DMS 273 treated with DMSO at 0.1 percent for 48 hours (cell line): ENCODE measurements at regions not wholly inside any gene's neighbourhood (a gene's known extent, or its start where the extent isn't known, plus 50 kb on each side); places are given as distances from the start of the nearest gene placed in this dataset.
"Not testable (repeated sequence)": the region's sequence is repeated elsewhere in the genome, so short reads cannot be mapped to it uniquely, and the experiment has no call there.

Experiments
- DNase-seq: peaks from one replicate; lab custom pipeline; 2025; lab: John Stamatoyannopoulos, UW

DNA sequence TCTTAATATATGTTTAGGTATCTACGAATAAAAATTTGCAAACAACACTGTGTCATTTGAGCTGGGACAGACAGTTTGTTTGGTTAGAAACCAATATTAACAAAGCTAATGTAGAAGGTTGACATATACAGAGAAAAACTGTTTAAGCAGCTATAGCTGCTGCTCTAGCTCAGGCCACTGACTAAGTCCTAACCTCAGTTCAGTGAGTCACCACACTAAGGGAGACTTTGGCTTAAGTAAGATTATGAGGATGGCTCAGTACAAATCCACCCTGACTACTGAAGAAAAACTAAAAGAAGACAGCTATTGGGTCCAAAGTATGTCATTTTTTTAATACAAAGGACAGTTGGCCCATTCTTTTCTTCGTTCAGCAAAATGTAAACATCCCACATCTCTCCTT, 717.3 kb upstream of the ACTRT1 start:
- DNase-seq: no peak

DNA sequence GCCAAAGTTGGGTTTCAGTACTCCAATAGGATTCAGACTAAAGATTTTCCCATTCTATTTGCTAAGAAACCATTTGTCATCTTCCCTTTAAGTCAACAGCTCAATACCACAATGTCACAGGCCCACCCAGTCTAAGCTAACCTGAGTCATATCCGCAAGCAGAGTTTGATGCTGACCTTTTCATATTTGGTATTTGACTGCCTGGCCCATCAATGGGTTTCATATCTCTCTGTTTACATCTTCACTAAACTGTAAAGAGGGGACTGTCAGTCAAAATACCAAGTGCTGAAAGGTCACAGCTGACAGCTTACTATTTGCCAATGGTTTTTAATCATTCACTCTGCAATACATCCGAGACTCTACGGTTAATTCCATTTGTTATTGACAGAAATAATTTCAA, 707.5 kb upstream of the ACTRT1 start:
- DNase-seq: no peak

DNA sequence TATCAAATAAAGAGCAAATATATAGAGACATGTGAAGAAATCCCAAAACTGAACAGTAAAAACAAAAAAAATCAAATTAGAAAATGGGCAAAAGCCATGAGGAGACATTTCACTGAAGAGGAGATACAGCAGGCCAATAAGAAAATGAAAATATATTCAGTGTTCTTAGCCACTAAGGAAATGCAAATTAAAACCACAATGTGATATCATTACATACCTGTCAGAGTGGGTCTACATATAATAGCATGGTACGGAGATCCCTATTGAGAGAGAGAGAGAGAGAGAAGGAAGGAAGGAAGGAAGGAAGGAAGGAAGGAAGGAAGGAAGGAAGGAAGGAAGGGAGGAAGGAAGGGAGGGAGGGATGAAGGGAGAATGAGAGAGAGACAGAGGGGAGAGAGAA, 707.0 kb upstream of the ACTRT1 start:
- no peak for DNase-seq

DNA sequence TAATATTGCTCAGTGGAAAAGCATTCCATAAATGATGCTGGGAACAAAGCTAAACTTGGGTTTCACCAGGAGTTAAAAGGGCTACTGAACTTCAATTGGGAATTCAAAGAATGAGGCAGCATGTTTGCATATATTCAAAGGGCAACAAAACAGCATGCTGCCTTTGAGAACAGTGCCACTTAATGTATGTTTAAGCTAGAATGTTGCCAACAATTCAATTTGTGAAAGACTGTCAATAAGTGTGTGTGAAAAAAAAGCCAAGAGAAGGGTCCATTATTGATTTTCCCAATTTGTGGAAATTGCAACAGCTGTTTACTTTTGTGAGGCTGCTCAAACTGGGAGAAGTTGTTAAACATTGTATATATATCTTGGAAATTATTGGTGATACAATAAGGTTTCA, 701.9 kb upstream of the ACTRT1 start:
- no peak for DNase-seq

DNA sequence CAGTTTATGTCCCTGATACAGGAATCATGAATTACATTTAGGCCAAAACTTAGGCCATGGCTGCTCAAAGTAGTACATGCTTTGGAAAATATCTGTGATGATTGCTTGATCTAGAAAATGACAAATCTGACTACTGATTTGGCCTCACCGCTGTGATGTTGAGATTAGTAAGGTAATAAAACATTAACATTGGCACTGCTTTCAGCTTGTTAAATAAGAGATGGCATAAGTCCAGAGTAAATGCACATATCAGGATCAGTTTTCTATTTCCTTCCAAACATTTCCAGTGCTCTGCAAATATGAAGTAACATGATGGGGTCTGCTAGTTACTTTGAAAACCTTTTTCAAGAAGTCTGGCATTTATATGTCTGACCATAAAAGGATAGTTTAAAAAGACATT, 687.3 kb upstream of the ACTRT1 start:
- no peak for DNase-seq

DNA sequence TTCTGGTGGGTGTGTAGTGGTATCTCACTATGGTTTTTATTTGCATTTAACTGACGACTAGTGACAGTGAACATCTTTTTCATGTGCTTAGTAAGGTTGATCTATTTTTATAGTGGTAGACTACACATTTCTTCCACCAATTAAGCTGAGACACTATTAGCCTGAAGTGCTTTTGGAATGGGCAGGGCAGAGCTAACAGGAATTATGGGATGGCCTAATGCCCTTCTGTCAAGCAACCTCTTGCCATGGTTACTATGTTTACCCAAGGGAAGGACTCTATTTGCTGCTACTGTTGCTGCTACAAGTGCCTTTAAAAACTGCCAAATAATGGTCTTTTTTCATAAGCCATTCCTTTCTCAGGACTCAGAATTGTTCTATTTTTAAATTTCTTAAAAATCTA, 676.7 kb upstream of the ACTRT1 start:
- DNase-seq: no peak

DNA sequence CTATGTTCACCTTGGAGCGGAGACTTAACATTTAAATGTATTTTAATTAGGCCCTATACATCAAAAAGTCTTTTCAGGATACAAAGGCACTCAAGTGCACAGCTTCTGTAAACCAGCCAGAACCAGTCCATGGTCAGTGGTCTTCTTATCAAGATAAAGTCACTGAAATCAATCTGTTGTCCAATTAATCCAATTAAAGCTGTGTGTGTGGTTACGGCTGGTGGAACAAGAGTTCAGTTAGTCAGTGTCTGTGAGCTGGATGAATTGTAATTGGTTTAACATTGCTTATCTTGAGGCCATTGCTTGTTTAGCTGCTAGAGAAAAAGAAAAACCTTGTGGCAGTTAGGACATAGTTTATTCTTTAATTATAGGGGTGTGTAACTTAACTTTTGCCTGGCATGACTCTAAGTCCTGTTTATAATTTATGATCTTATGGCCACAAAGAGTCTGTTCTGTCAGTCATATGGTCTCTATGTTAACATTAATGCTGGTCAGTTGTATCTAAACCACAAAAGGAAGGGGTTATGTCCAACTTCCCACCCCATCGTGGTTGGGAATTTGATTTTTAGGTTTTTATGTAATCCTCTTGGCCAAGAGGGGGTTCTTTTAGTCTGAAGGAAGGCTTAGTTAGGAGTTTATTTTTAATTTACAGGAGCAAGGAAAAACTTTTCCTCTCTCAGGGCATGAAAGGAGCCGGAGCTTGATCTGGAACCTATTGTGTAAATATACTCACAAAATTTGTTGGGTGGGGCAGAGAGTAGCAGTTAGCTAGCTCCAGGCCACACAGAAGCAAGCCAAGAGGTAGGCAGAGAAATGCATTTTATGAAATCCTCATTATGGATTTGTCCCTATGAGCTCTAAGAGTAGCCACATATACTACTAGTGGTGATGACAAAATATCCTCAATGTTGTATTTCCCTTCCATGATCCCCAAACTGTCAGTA, 665.7 kb upstream of the ACTRT1 start:
- no peak for DNase-seq

DNA sequence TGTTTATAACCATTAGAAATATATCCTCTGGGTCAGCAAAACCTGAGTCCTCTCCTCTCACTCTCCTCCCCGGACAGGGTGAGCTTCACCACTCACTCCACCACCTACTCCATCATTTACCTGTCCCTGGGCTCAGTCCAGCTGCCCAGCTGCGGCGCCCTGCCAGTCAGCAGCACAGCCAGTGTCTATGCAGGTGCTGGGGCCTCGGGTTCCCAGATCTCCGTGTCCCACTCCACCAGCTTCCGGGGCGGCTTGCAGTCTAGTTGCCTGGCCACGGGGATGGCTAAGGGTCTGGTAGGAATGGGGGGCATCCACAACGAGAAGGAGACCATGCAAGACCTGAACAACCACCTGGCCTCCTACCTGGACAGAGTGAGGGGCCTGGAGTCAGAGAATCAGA, 662.2 kb upstream of the ACTRT1 start:
- DNase-seq: no peak

DNA sequence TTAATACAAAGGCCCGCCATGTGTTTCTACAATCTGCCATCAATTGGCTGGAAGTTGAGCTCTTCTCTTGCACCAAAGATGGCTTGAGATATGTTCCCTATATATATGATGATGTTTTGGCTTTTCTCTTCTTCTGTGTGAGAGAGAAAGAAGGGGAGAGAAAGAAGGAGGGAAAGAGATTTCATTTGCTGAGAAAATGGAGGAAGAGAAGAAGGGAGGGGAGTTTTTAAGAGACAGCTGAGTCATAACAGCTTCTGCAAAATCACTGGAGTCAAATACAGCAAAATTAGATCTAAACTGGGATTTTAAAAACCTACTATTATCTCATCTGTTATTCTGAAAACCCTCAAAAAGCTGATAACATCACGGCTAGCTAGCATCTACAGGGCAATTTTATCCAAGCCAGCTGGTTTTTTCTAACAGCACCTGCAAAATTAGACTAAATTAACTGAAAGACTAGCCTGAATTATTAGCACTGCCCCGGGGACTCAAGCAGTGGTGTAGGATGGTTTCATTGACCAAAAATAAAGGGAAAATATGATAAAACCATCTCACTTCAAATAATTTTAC, 647.6 kb upstream of the ACTRT1 start:
- no peak for DNase-seq

DNA sequence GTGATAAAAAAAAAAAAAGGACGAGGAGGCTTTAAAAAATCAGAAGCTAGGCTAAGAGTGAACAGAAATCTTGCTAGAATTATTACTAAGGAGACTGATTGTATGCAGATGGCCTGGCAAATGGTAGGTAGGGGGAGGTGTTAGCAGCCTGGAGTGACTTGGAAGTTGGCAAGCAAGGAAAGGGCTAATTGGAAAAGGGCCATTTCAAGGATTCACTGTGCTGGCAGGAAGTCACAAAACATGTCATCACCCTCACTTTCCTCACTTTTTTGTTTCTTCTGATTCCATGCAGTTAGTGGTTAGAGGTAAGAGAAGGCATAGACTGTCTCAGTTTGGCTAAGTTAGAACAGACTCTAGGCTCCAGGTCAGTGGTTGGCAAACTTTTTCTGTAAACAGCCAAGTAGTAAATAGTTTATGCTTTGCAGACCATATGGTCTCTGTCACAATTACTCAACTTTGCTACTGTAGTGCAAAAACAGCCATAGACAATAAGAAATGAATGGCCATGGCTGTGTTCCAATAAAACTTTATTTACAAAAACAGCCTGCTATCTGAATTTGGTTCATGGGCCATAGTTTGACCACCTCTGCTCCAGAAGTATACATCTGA, 646.5 kb upstream of the ACTRT1 start:
- peak; percentile 78 for DNase-seq

DNA sequence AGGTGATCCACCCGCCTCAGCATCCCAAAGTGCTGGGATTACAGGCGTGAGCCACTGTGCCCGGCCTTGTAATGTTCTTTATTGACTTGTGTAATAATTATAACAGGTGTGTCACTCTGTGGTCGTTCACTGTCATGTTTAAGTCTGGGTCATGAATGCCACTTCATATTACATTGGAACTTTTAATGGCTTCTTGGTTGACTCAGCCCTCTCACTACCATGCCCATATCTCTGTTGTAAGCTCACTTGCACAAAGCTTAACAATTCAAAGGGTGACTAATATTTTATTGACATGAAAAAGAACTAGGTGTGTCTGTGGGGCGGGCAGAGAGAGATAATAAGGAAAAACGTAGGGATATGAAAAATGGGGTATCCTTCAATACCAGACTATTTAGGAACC, 639.7 kb upstream of the ACTRT1 start:
- DNase-seq: no peak

DNA sequence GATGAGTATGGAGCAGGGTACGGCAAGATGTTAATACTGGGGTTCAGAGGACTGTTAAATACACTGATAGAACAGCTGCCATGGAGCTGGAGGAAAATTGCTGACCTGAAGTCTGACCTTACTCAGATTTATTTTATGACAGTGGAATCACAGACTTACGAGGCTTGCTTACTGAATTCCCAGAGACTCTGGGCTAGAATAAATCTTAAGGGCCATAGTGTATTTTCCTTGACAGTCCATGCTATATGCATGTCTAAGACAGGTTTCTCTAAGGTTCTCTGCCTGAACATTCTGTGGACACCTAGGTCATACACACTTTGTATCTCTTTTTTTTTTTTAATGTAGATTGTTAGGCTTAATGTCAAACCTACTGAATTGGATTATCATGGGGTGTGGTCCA, 633.2 kb upstream of the ACTRT1 start:
- DNase-seq: no peak

DNA sequence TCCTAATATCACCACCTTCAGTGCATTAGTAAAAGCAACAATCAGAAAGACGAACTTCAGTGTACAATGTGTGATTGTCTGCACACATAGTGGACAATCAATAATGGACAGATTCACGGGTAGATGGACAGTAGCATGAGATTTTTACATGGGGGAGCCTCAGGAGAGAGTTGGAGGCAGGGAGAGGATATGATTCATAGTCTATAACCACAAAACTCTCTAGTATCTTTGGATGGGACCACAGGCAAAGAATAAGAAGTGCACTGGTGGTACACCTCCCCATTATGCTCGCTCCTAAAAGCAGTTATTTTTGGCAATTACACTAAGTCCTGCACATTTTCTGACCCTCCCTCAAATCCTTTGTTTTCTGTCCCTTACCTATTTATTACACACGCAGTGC, 624.4 kb upstream of the ACTRT1 start:
- DNase-seq: no peak

DNA sequence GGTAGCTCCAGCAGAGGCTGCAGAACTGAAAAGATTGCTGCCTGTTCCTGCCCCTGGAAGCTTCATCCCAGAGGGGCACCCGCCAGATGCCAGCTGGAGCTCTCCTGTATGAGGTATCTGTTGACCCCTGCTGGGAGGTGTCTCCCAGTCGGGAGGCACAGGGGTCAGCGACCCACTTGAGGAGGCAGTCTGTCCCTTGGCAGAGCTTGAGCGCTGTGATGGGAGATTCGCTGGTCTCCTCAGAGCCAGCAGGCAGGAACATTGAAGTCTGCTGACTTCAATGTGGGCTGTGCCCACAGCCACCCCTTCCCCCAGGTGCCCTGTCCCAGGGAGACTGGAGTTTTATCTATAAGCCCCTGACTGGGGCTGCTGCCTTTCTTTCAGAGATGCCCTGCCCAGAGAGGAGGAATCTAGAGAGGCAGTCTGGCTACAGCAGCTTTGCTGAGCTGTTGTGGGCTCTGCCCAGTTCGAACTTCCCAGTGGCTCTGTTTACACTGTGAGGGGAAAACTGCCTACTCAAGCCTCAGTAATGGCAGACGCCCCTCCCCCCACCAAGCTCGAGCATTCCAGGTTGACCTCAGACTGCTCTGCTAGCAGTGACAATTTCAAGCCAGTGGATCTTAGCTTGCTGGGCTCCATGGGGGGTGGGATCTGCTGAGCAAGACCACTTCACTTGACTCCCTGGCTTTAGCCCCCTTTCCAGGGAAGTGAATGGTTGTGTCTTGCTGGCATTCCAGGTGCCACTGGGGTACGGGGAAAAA, 622.3 kb upstream of the ACTRT1 start:
- DNase-seq: not testable (repeated sequence)

DNA sequence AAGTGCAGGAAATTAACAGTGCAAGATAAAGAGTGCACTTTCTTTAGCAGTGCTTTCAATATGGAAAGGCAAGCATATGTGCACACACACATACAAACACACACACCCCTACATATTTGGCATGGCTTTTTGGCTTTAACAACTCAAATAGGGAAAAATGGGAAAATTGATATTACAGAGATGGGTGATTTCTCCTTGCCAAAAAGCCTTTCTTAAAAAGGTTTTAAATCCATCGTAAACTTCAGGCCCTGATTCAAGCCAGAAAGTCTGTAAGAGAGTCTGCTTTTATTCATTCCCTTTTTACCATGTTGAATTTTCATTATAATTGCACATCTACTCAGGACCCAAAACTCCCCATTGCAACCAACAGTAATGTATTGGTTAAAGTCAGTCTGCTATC, 612.0 kb upstream of the ACTRT1 start:
- no peak for DNase-seq

DNA sequence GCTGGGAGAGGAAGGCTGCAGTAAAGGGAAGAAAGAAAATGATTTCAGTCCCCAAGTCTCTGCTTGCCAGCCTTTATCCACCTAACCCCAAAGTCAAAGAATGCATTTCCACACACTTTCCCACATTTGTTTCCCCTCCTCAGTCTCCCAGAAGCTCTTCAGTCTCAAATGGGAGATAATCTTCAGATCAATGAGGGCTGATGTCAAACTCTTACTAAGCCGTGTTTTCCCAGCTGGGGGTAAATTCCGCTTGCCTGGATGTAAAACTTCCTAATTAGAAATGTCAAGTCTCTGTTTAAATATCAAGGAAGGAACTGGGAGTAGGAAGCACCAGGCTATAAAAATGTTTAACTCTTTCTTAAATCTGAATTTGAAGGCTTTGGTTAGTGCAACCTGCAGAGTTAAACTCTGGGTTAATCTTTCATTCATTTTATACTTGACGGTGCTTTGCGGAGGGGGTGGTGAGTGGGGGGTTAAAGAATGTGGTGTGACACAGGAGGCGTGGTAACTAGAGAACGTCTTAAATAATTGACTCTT, 601.4 kb upstream of the ACTRT1 start:
- no peak for DNase-seq

DNA sequence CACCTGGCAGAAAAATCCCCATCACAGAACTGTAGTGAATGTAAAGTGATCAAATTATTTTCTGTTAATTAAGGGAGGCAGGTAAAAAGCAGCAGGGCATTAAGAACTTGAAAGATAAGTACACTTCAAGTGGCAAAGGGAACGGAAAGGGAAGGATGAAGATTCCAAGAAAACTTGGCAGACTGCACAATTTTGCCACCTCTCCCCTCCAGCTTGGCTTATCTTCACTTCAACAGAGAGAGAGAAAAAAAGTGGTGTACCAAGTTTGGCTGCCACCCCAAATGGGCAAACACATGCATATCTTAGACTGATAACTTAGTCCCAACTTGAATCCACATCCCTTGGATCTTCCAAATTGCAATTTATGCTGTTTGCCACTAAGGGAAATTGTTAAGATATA, 598.1 kb upstream of the ACTRT1 start:
- DNase-seq: no peak

DNA sequence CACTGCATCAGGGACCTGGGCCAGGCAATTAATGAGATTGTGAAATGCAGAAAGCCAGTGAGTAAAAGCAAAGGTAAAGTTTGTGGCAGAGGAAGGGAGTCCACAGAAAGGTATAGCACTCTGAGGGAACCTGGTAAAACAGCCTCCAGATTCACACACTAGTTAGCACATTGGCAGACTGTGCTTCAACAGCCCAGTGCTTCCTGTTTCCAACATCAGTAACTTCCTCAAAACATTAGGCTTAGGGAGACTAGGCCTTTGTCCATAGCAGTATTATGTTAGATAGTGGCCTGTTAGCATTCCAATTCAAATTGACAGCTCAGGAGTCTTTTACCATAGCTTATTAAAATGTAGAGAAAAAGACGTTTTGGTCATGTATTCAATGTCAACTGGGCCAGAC, 582.6 kb upstream of the ACTRT1 start:
- no peak for DNase-seq

DNA sequence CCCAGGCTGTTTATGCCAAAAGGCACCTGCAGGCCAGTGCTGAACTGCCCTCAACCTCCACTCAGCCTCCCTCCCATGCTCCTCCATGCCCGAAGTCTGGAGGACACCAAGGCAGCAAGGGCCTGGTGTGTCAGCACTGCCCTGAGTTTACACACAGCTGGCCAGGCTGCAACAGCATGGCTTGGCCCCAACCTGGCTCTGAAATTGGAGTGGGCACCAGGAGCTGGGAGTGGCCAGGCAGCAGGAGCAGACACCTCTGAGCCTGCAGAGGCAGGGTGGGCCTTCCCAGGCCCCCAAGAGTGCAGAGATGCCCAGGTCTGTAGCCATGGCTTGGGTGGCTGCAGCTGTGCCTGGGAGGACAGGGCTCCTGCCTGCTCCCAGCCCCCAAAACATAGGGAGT, 571.2 kb upstream of the ACTRT1 start:
- no peak for DNase-seq

DNA sequence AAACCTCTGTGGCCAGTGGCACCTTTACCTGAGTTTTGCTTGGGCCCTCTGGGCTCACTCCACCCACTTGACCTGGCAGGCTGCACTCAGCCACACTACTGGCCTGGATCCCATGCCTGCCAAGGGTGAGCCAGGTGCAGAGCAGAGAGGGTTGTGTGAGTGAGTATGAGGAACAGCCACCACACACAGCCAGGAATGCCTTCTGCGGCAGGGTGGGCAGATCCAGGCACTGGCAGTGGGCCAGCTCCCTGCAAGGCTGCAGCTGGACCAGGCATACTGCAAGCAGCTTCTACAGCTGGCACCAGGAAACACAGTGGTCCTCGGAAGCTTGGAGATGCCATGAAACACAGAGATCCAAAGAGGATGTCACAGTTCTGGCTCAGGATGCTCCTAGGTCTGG, 570.1 kb upstream of the ACTRT1 start:
- no peak for DNase-seq

DNA sequence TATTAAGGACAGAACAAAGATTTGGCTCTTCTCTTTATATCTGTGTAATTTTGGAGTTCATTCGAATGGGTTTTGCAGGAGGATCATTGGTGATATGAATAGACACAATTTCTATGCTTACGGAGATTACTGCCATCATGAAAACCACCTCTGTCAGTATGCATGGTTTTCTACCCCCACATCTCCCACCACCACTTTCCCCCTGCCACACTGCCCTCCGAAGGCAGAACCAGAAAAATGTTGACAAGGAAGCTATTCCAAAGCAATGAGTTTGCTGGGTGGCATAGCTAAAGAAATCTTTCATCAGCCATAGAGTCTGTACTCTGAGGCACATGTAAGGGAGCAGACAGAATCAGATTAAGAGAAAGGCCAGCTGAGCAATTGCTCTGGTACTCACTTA, 567.3 kb upstream of the ACTRT1 start:
- no peak for DNase-seq

DNA sequence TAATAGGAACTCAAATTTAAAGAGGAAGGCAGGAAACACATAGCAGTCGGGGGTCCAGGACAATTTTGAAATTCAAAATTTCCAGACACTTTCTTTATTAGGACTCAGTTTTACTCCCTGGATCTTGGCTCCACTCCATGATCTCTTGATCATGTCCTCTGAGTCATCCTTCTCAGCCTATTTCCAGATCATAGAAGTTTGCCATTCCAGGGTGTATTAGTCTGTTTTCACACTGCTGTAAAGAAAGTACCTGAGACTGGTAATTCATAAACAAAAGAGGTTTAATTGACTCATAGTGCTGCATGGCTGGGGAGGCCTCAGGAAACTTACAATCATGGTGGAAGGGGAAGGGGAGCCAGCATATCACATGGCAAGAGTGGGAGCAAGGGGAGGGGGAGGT, 564.7 kb upstream of the ACTRT1 start:
- DNase-seq: no peak
